B cell (primary cell): ENCODE measurements at regions not wholly inside any gene's neighbourhood (a gene's known extent, or its start where the extent isn't known, plus 50 kb on each side); places are given as distances from the start of the nearest gene placed in this dataset.

Source experiments
- ATAC-seq: fragments of 200-7000 bp; cut with Tn5 transposase; one replicate; pipeline ENCODE4 v1.10.0; 2021; ENCODE audit warnings: low read depth, mild to moderate bottlenecking, moderate number of reproducible peaks, moderate library complexity
- CTCF ChIA-PET: fragments of 350-600 bp; sonication (Branson Sonifier 250); formaldehyde crosslinking; loops from one replicate; lab custom pipeline; 2021; ENCODE audit warnings: antibody characterized with exemption, inconsistent platforms; lab: Charles Lee
- POLR2A ChIA-PET: fragments of 350-600 bp; sonication (Branson Sonifier 250); formaldehyde crosslinking; loops from one replicate; lab custom pipeline; 2021; ENCODE audit warnings: antibody characterized with exemption; lab: Charles Lee
- DNase-seq: peaks from one replicate; pipeline ENCODE4 v3.0.0; 2013
- H2AFZ ChIP-seq: 2 replicates; pipeline ENCODE4 v1.6.1; 2012; ENCODE audit warnings: mild to moderate bottlenecking, low read depth, low read length; ENCODE audit not compliant: insufficient read depth, poor library complexity, severe bottlenecking
- H3K27ac ChIP-seq, 2 donors: 1 replicate in 1 of 2; 2 replicates in 1 of 2; pipeline ENCODE4 v1.5.1; 2012 to 2013; ENCODE audit warnings: low read length in 2 of 2, mild to moderate bottlenecking in 2 of 2, moderate library complexity in 1 of 2
- H3K27me3 ChIP-seq, 4 experiments: fragments of 200-600 bp in 1 of 4; sonication (generic) in 1 of 4; replicated peaks in 1 of 4; 1 replicate in 2 of 4; 2 replicates in 2 of 4; pipeline versions ENCODE4 v1.6.1 to v1.7.0; 2013 to 2016; ENCODE audit warnings: low read length in 3 of 4, mild to moderate bottlenecking in 2 of 4, mixed read lengths in 1 of 4, moderate library complexity in 1 of 4; ENCODE audit not compliant: insufficient read depth in 4 of 4, control insufficient read depth in 3 of 4; ENCODE audit errors: control extremely low read depth in 1 of 4
- H3K36me3 ChIP-seq, 2 experiments: replicated peaks in 1 of 2; 1 replicate in 1 of 2; 2 replicates in 1 of 2; pipeline versions ENCODE4 v1.6.1 to v1.7.1; 2013; ENCODE audit warnings: low read length in 1 of 2; ENCODE audit not compliant: insufficient read depth in 2 of 2, control insufficient read depth in 1 of 2; ENCODE audit errors: control extremely low read depth in 1 of 2, extremely low read depth in 1 of 2
- H3K4me1 ChIP-seq, 2 donors: fragments of 200-600 bp in 1 of 2; sonication (generic) in 1 of 2; 1 replicate in 1 of 2; 2 replicates in 1 of 2; pipeline versions ENCODE4 v1.5.1 to v1.6.1; 2013 to 2017; ENCODE audit warnings: low read length in 2 of 2; ENCODE audit not compliant: control insufficient read depth in 2 of 2, insufficient read depth in 2 of 2
- H3K4me2 ChIP-seq: replicated peaks from 2 replicates; pipeline ENCODE3; 2012; ENCODE audit warnings: mild to moderate bottlenecking, low read depth, low read length; ENCODE audit not compliant: poor library complexity, severe bottlenecking
- H3K4me3 ChIP-seq, 5 experiments: fragments of 200-600 bp in 1 of 5; sonication (generic) in 1 of 5; 1 replicate in 3 of 5; 2 replicates in 2 of 5; pipeline versions ENCODE4 v1.5.1 to v1.7.0; 2011 to 2016; ENCODE audit warnings: low read length in 4 of 5, mild to moderate bottlenecking in 4 of 5, low read depth in 2 of 5, control low read depth in 1 of 5, moderate library complexity in 1 of 5; ENCODE audit not compliant: insufficient read depth in 1 of 5; ENCODE audit errors: control extremely low read depth in 1 of 5, extremely low read depth in 1 of 5
- H3K79me2 ChIP-seq: fragments of 200-600 bp; sonication (generic); one replicate; pipeline ENCODE4 v1.6.0; 2016; ENCODE audit warnings: low read length; ENCODE audit not compliant: control insufficient read depth, insufficient read depth
- H3K9ac ChIP-seq: fragments of 200-600 bp; sonication (generic); 2 replicates; pipeline ENCODE4 v1.6.1; 2017; ENCODE audit warnings: mild to moderate bottlenecking, low read length, moderate library complexity
- H3K9me3 ChIP-seq, 3 donors: one replicate each; pipeline versions ENCODE4 v1.6.1 to v1.7.1; 2013; ENCODE audit warnings: low read length in 2 of 3; ENCODE audit not compliant: control insufficient read depth in 2 of 3, insufficient read depth in 1 of 3; ENCODE audit errors: control extremely low read depth in 1 of 3
- H4K20me1 ChIP-seq: 2 replicates; pipeline ENCODE4 v1.6.0; 2012; ENCODE audit warnings: mild to moderate bottlenecking, low read length; ENCODE audit not compliant: insufficient read depth, control insufficient read depth, poor library complexity, severe bottlenecking
- H3K27ac Mint-ChIP-seq: one replicate; pipeline ENCODE4 v1.8.0; 2021; ENCODE audit warnings: mixed read lengths
- H3K27me3 Mint-ChIP-seq: one replicate; pipeline ENCODE4 v1.8.0; 2021; ENCODE audit warnings: mixed read lengths
- H3K4me1 Mint-ChIP-seq: one replicate; pipeline ENCODE4 v1.8.0; 2021; ENCODE audit warnings: mixed read lengths
- H3K4me3 Mint-ChIP-seq: one replicate; pipeline ENCODE4 v1.8.0; 2021; ENCODE audit warnings: mixed read lengths
- H3K9me3 Mint-ChIP-seq: one replicate; pipeline ENCODE4 v1.8.0; 2022; ENCODE audit warnings: mixed read lengths; ENCODE audit not compliant: insufficient read depth
- CTCF ChIP-seq: fragments of 200-600 bp; IDR thresholded peaks from one replicate; pipeline ENCODE4 v1.8.0; 2022; ENCODE audit warnings: antibody characterized with exemption, mild to moderate bottlenecking
- EZH2 ChIP-seq: IDR thresholded peaks from 2 replicates; pipeline ENCODE4 v1.6.1; 2012; ENCODE audit warnings: borderline replicate concordance, low read depth, mild to moderate bottlenecking, moderate library complexity, low read length; ENCODE audit not compliant: insufficient read depth, poor library complexity, severe bottlenecking
- WGBS: methylation state at CpG from one replicate; pipeline ENCODE4 v1.1.5; 2013; ENCODE audit warnings: missing lambda C conversion rate; ENCODE audit not compliant: insufficient coverage; 5-methylcytosine and 5-hydroxymethylcytosine counted together
- intact Hi-C: fragments of 100-400 bp; cut with micrococcal nuclease; formaldehyde crosslinking; loops from one replicate; pipeline ENCODE4 v1.10.0; 2022

GRCh38 chr11:116412118-116412889 is 360.5 kb downstream of the BUD13 start:
- H2AFZ ChIP-seq: no peak overlapping the region
- no peaks in the 10 kb centered on the region for H3K36me3 ChIP-seq
- Mint-ChIP-seq H3K27ac (no peak overlapping the region), H3K4me1 (no peaks in the 10 kb centered on the region), H3K4me3 (no peak overlapping the region), H3K27me3 (peaks cover 5% of the 10 kb centered on the region), H3K9me3 (no peaks in the 10 kb centered on the region)
- peaks cover 0 to 2% (median 0%) of the 10 kb centered on the region in 4 experiments for H3K27me3 ChIP-seq
- H3K4me2 ChIP-seq: no peak overlapping the region
- no peak for DNase-seq
- H3K27ac ChIP-seq: no peak overlapping the region
- H3K79me2 ChIP-seq: no peaks in the 10 kb centered on the region
- no peak overlapping the region for H3K4me3 ChIP-seq
- TF ChIP-seq CTCF: no peak
- TF ChIP-seq EZH2: no peak
- H3K9ac ChIP-seq: no peak overlapping the region
- intact Hi-C loops: no loop called here
- POLR2A ChIA-PET: no interaction called here
- ATAC-seq: no peak
- CTCF ChIA-PET: no interaction called here
- H3K4me1 ChIP-seq: no peaks in the 10 kb centered on the region
- no peaks in the 10 kb centered on the region for H3K9me3 ChIP-seq
- WGBS: 81% methylated on average over 6 of the region's 6 CpGs
- no peaks in the 10 kb centered on the region for H4K20me1 ChIP-seq

DNA sequence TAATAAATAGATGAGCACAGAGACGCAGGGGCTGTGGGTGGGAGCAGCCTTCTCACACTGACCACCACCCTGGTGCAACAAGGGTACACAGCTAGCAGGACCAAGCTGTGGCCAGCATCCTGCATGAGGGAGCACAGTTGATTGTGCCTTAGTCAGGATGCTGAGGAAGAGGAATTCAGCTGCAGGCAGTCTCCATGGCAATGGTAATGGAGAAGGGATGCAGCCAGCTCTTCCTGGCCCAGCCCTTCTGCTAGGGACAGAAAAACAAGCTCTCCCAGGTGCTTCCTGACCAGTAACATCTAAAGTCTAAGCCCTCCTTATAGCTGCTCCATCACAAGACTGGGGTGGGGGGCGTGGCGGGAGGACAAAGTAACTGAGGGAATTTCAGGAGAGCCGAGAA is 363.5 kb downstream of the BUD13 start:
- no CpG with 5 or more reads among the region's 4 CpGs for WGBS
- Histone ChIP-seq H3K9me3 (no peaks in the 10 kb centered on the region), H3K4me2 (no peak overlapping the region), H3K27me3 (no peaks in the 10 kb centered on the region), H3K9ac (no peak overlapping the region), H3K36me3 (no peaks in the 10 kb centered on the region), H4K20me1 (no peaks in the 10 kb centered on the region), H3K79me2 (no peaks in the 10 kb centered on the region), H3K27ac (no peak overlapping the region), H3K4me1 (no peaks in the 10 kb centered on the region), H3K4me3 (no peak overlapping the region), H2AFZ (no peak overlapping the region)
- ATAC-seq (no peak), DNase-seq (no peak)
- ChIA-PET CTCF (no interaction called here), POLR2A (no interaction called here)
- H3K4me1 Mint-ChIP-seq: no peaks in the 10 kb centered on the region
- H3K9me3 Mint-ChIP-seq: no peaks in the 10 kb centered on the region
- peaks cover 4% of the 10 kb centered on the region for H3K27me3 Mint-ChIP-seq
- H3K27ac Mint-ChIP-seq: no peak overlapping the region
- no peak for TF ChIP-seq EZH2
- intact Hi-C loops: no loop called here
- no peak overlapping the region for H3K4me3 Mint-ChIP-seq
